Keratinocyte (primary cell): ENCODE measurements at regions not wholly inside any gene's neighbourhood (a gene's known extent, or its start where the extent isn't known, plus 50 kb on each side); places are given as distances from the start of the nearest gene placed in this dataset.

ENCODE experiments used
- EZH2 ChIP-seq: IDR thresholded peaks from one replicate; pipeline ENCODE4 v1.6.1; 2012; ENCODE audit warnings: inconsistent platforms, mild to moderate bottlenecking, low read length, moderate library complexity
- TF ChIP-seq, protein P1 (sequence below), 3 experiments: IDR thresholded peaks in 1 of 3; conservative IDR thresholded peaks in 1 of 3; optimal IDR thresholded peaks in 1 of 3; 2 replicates in 2 of 3; 3 replicates in 1 of 3; pipeline versions ENCODE3 to v1.5.1; 2011; ENCODE audit warnings: low read length in 3 of 3, mild to moderate bottlenecking in 3 of 3, moderate library complexity in 2 of 3, control low read depth in 1 of 3, inconsistent platforms in 1 of 3; ENCODE audit not compliant: insufficient read depth in 2 of 3; ENCODE audit errors: extremely low read depth in 1 of 3

DNA sequence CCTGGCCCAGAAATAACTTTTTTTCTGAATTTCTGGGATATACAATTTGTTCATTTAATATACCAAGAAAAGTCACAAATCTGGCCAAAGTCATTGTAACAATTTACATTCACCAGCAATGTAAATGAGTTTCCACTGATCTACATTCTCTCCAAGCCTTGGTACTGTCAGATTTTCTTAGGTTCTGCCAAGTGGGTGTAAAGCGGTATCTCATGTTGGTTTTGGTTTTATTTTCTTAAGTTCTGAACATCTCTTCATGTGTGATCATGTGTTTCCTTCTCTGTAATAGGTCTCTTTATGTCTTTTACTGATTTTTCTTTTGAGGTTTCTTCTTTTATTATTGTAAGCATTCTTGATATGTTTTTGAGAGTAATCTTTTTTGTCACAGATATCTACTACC is 235.6 kb upstream of the COL8A1 start:
- TF ChIP-seq, protein P1, sequence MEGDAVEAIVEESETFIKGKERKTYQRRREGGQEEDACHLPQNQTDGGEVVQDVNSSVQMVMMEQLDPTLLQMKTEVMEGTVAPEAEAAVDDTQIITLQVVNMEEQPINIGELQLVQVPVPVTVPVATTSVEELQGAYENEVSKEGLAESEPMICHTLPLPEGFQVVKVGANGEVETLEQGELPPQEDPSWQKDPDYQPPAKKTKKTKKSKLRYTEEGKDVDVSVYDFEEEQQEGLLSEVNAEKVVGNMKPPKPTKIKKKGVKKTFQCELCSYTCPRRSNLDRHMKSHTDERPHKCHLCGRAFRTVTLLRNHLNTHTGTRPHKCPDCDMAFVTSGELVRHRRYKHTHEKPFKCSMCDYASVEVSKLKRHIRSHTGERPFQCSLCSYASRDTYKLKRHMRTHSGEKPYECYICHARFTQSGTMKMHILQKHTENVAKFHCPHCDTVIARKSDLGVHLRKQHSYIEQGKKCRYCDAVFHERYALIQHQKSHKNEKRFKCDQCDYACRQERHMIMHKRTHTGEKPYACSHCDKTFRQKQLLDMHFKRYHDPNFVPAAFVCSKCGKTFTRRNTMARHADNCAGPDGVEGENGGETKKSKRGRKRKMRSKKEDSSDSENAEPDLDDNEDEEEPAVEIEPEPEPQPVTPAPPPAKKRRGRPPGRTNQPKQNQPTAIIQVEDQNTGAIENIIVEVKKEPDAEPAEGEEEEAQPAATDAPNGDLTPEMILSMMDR (optimal IDR thresholded peaks at IDR 0.05 in 1 of 3, IDR thresholded peaks at IDR 0.05 in 1 of 3, conservative IDR thresholded peaks at IDR 0.05 in 1 of 3; ENCODE audit: extremely low read depth in 1 of 3, insufficient read depth in 2 of 3, low read length in 3 of 3): no peak
- no peak for TF ChIP-seq EZH2
